Caco-2 (cell line): ENCODE measurements at regions not wholly inside any gene's neighbourhood (a gene's known extent, or its start where the extent isn't known, plus 50 kb on each side); places are given as distances from the start of the nearest gene placed in this dataset.

Source experiments
- BruUV-seq: library from RNA; stranded (reverse); fragments of 400-500 nt; replicated peaks from 2 replicates; lab custom pipeline; 2021; lab: Mats Ljungman, UMichigan
- CTCF ChIA-PET: fragments of 300-600 bp; sonication (Branson Sonifier 250); formaldehyde crosslinking; loops from one replicate; lab custom pipeline; 2022; ENCODE audit warnings: antibody characterized with exemption; lab: Charles Lee
- POLR2A ChIA-PET: fragments of 300-600 bp; sonication (Branson Sonifier 250); formaldehyde crosslinking; loops from one replicate; lab custom pipeline; 2022; ENCODE audit warnings: antibody characterized with exemption; lab: Charles Lee
- DNase-seq, 2 experiments: peaks; one replicate each; pipeline versions ENCODE4 v3.0.0 to v3.0.0-alpha.2; 2020 to 2022
- H3K27me3 ChIP-seq: replicated peaks from 2 replicates; pipeline ENCODE4 v1.6.0; 2011; ENCODE audit warnings: low read length; ENCODE audit not compliant: control insufficient read depth, insufficient read depth
- H3K36me3 ChIP-seq: 2 replicates; pipeline ENCODE4 v1.5.1; 2011; ENCODE audit warnings: low read length; ENCODE audit not compliant: control insufficient read depth, insufficient read depth
- H3K4me1 ChIP-seq: fragments of 250-450 bp; sonication (Bioruptor Pico); 2 replicates; pipeline ENCODE4 v1.5.1; 2020; ENCODE audit warnings: mild to moderate bottlenecking
- H3K4me3 ChIP-seq: 2 replicates; pipeline ENCODE4 v1.5.1; 2011; ENCODE audit warnings: low read depth, mild to moderate bottlenecking, control low read depth, low read length
- H3K9me3 ChIP-seq: fragments of 250-450 bp; sonication (Bioruptor Pico); 2 replicates; pipeline ENCODE4 v1.5.1; 2020; ENCODE audit warnings: mild to moderate bottlenecking, moderate library complexity
- H3K27ac Mint-ChIP-seq: one replicate; pipeline ENCODE4 v1.8.0; 2022; ENCODE audit warnings: mixed read lengths; ENCODE audit not compliant: unreplicated experiment
- H3K27me3 Mint-ChIP-seq: one replicate; pipeline ENCODE4 v1.8.0; 2022; ENCODE audit warnings: mixed read lengths; ENCODE audit not compliant: insufficient read depth, unreplicated experiment
- H3K36me3 Mint-ChIP-seq: one replicate; pipeline ENCODE4 v1.8.0; 2022; ENCODE audit warnings: mild to moderate bottlenecking, mixed read lengths; ENCODE audit not compliant: insufficient read depth, unreplicated experiment
- H3K4me1 Mint-ChIP-seq: one replicate; pipeline ENCODE4 v1.8.0; 2022; ENCODE audit warnings: low read depth, mixed read lengths; ENCODE audit not compliant: unreplicated experiment
- H3K4me3 Mint-ChIP-seq: one replicate; pipeline ENCODE4 v1.8.0; 2022; ENCODE audit warnings: mild to moderate bottlenecking, moderate library complexity, mixed read lengths; ENCODE audit not compliant: unreplicated experiment
- H3K9me3 Mint-ChIP-seq: one replicate; pipeline ENCODE4 v1.8.0; 2022; ENCODE audit warnings: mixed read lengths; ENCODE audit not compliant: unreplicated experiment
- CTCF ChIP-seq, 2 experiments: fragments of 200-600 bp in 1 of 2; IDR thresholded peaks; 1 replicate in 1 of 2; 2 replicates in 1 of 2; pipeline versions ENCODE4 v1.5.1 to v1.8.0; 2011 to 2022; ENCODE audit warnings: antibody characterized with exemption in 1 of 2, control low read depth in 1 of 2, inconsistent platforms in 1 of 2, low read depth in 1 of 2, low read length in 1 of 2, mild to moderate bottlenecking in 1 of 2, moderate library complexity in 1 of 2; ENCODE audit not compliant: insufficient read depth in 1 of 2, severe bottlenecking in 1 of 2, unreplicated experiment in 1 of 2
- intact Hi-C: fragments of 100-400 bp; cut with micrococcal nuclease; formaldehyde crosslinking; loops from one replicate; pipeline ENCODE4 v1.10.0; 2022; ENCODE audit not compliant: unreplicated experiment

GRCh38 chr9:80552931-80553330, 981.2 kb downstream of the TLE4 start:
- POLR2A ChIA-PET = no interaction called here
- intact Hi-C loops = no loop called here
- CTCF ChIA-PET = no interaction called here
- no peak for TF ChIP-seq CTCF (IDR thresholded peaks at IDR 0.05; ENCODE audit: insufficient read depth in 1 of 2, low read depth in 1 of 2, low read length in 1 of 2, severe bottlenecking in 1 of 2, unreplicated experiment in 1 of 2)
- H3K27me3 Mint-ChIP-seq = no peaks in the 10 kb centered on the region
- no peak overlapping the region for H3K4me3 Mint-ChIP-seq
- Histone ChIP-seq H3K9me3 (no peaks in the 10 kb centered on the region), H3K4me3 (no peak overlapping the region), H3K36me3 (no peaks in the 10 kb centered on the region), H3K4me1 (no peaks in the 10 kb centered on the region), H3K27me3 (no peaks in the 10 kb centered on the region)
- H3K4me1 Mint-ChIP-seq = no peaks in the 10 kb centered on the region
- H3K9me3 Mint-ChIP-seq = no peaks in the 10 kb centered on the region
- no peaks in the 10 kb centered on the region for H3K36me3 Mint-ChIP-seq
- DNase-seq = no peak
- no peak overlapping the region for H3K27ac Mint-ChIP-seq
- BruUV-seq = no TSS peak

- intact Hi-C loops = no loop called here
- Mint-ChIP-seq H3K4me3 (no peak overlapping the region), H3K36me3 (no peaks in the 10 kb centered on the region), H3K27me3 (no peaks in the 10 kb centered on the region), H3K4me1 (no peaks in the 10 kb centered on the region), H3K9me3 (no peaks in the 10 kb centered on the region), H3K27ac (no peak overlapping the region)
- no peak for DNase-seq
- ChIA-PET CTCF (no interaction called here), POLR2A (no interaction called here)
- BruUV-seq = no TSS peak
- Histone ChIP-seq H3K27me3 (no peaks in the 10 kb centered on the region), H3K4me1 (no peaks in the 10 kb centered on the region), H3K4me3 (no peak overlapping the region), H3K36me3 (no peaks in the 10 kb centered on the region), H3K9me3 (no peaks in the 10 kb centered on the region)
- no peak for TF ChIP-seq CTCF (IDR thresholded peaks at IDR 0.05; ENCODE audit: insufficient read depth in 1 of 2, low read depth in 1 of 2, low read length in 1 of 2, severe bottlenecking in 1 of 2, unreplicated experiment in 1 of 2)
These were observed 978.4 kb downstream of the TLE4 start for GRCh38 chr9:80550181-80550580.

- H3K4me3 ChIP-seq = no peak overlapping the region
- ChIA-PET POLR2A (no interaction called here), CTCF (no interaction called here)
- DNase-seq = no peak
- Mint-ChIP-seq H3K9me3 (no peaks in the 10 kb centered on the region), H3K27me3 (no peaks in the 10 kb centered on the region), H3K27ac (no peak overlapping the region), H3K4me1 (no peaks in the 10 kb centered on the region), H3K36me3 (no peaks in the 10 kb centered on the region), H3K4me3 (no peak overlapping the region)
- no peak for TF ChIP-seq CTCF (IDR thresholded peaks at IDR 0.05; ENCODE audit: insufficient read depth in 1 of 2, low read depth in 1 of 2, low read length in 1 of 2, severe bottlenecking in 1 of 2, unreplicated experiment in 1 of 2)
- no TSS peak for BruUV-seq
- H3K27me3 ChIP-seq = no peaks in the 10 kb centered on the region
- no peaks in the 10 kb centered on the region for H3K36me3 ChIP-seq
- intact Hi-C loops = no loop called here
- no peaks in the 10 kb centered on the region for H3K9me3 ChIP-seq
- no peaks in the 10 kb centered on the region for H3K4me1 ChIP-seq
These were observed 975.8 kb downstream of the TLE4 start for GRCh38 chr9:80547613-80548012.
